Activated CD4-positive, alpha-beta T cell treated with anti-CD3 and anti-CD28 coated beads, Interleukin-2, amount 10 ng/mL, durations not matched to agents 24 days and 14 days (primary cell): ENCODE measurements at regions not wholly inside any gene's neighbourhood (a gene's known extent, or its start where the extent isn't known, plus 50 kb on each side); places are given as distances from the start of the nearest gene placed in this dataset.
A peak's percentile ranks its signal among the peaks of the same experiment; 100 is the strongest.

Experiments
- DNase-seq: peaks from one replicate; pipeline ENCODE4 v3.0.0; 2022
- H3K27ac Mint-ChIP-seq: one replicate; pipeline ENCODE4 v1.8.0; 2022; ENCODE audit warnings: mild to moderate bottlenecking, mixed read lengths
- H3K27me3 Mint-ChIP-seq: one replicate; pipeline ENCODE4 v1.8.0; 2022; ENCODE audit warnings: mixed read lengths
- H3K36me3 Mint-ChIP-seq: one replicate; pipeline ENCODE4 v1.8.0; 2022; ENCODE audit warnings: low read depth, mild to moderate bottlenecking, mixed read lengths
- H3K4me1 Mint-ChIP-seq: one replicate; pipeline ENCODE4 v1.8.0; 2021; ENCODE audit warnings: mixed read lengths
- H3K4me3 Mint-ChIP-seq: one replicate; pipeline ENCODE4 v1.8.0; 2022; ENCODE audit warnings: mild to moderate bottlenecking, moderate library complexity, mixed read lengths
- H3K9me3 Mint-ChIP-seq: one replicate; pipeline ENCODE4 v1.8.0; 2021; ENCODE audit warnings: mixed read lengths
- intact Hi-C: fragments of 100-400 bp; cut with micrococcal nuclease; formaldehyde crosslinking; loops from one replicate; pipeline ENCODE4 v1.15.1; 2023

DNA sequence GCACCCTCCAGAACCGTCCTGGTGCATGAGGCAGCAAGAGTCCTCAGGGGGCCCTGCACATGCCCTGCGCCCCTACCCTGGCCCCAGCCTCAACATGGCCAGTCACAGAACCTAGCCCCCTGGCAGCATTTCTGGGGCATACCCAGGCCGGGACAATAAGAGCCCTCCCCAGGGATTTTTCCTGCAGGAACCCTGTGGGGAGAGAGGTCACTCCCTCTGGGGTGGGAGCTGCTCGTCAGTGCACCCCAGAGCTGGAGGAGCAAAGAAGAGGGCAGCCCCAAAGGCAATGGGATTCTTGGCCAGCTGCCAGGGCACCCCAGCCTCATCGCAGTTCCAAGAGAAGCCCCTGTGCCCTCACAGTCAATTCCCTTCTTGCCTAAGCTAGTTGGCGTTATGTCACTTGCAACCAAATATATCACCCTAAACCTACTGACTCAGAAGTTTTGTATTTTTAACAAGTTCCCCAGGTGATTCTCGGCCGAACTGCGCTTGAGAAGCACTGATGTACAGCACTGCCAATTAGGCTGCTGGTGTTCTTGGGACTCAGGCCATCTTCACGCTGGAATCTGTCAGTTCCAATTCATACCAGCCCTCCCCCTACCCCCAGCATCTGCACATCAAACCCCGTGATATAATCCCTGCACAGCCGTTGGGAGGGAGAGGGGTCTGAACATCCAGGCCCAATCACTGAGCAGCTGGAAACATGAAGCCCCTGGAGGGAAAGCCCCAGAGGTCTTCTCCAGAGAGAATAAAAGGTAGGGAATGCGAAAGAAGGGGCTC is 87.5 kb upstream of the PRR20G start:
- H3K36me3 Mint-ChIP-seq, result no peaks in the 10 kb centered on the region

GRCh38 chr3:127374086-127375010 is 86.5 kb upstream of the PRR20G start:
- H3K36me3 Mint-ChIP-seq, result no peaks in the 10 kb centered on the region
- intact Hi-C loops, result no loop called here
- no peaks in the 10 kb centered on the region for H3K4me1 Mint-ChIP-seq
- DNase-seq, result peak; percentile 71
- H3K9me3 Mint-ChIP-seq, result no peaks in the 10 kb centered on the region
- H3K27me3 Mint-ChIP-seq, result no peaks in the 10 kb centered on the region
- H3K4me3 Mint-ChIP-seq, result no peak overlapping the region
- no peak overlapping the region for H3K27ac Mint-ChIP-seq

More for the DNA sequence above, 87.5 kb upstream of the PRR20G start:
- no peak for DNase-seq
- Mint-ChIP-seq H3K27me3 (no peaks in the 10 kb centered on the region), H3K4me1 (no peaks in the 10 kb centered on the region), H3K9me3 (no peaks in the 10 kb centered on the region), H3K4me3 (no peak overlapping the region), H3K27ac (no peak overlapping the region)
- intact Hi-C loops, result no loop called here

DNA sequence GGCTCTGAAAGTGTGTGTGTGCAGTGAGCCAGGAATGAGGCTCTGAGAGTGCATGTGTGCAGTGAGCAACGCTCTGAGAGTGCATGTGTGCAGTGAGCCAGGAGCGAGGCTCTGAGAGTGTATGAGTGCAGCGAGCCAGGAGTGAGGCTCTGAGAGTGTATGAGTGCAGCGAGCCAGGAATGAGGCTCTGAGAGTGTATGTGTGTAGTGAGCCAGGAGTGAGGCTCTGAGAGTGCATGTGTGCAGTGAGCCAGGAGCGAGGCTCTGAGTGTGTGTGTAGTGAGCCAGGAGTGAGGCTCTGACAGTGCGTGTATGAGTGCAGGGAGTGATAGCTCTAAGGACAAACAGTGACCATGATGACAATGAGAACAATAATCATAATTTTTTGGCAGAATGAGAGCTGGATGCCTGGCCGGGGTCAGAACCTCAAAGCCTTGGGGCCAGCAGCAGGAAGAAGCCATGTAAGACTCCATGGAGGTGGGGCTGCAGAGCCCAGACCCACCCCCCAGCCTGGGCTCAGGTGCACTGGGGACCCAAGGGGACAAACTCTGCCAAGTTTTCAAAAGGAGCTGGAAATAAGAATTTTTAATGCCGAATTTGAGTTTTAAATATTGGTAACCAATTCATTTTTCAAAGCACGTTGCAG is 85.7 kb upstream of the PRR20G start:
- H3K27ac Mint-ChIP-seq, result no peak overlapping the region
- no peaks in the 10 kb centered on the region for H3K9me3 Mint-ChIP-seq
- no peaks in the 10 kb centered on the region for H3K27me3 Mint-ChIP-seq
- no peaks in the 10 kb centered on the region for H3K4me1 Mint-ChIP-seq
- no peak for DNase-seq
- no peak overlapping the region for H3K4me3 Mint-ChIP-seq
- H3K36me3 Mint-ChIP-seq, result no peaks in the 10 kb centered on the region
- intact Hi-C loops, result no loop called here

DNA sequence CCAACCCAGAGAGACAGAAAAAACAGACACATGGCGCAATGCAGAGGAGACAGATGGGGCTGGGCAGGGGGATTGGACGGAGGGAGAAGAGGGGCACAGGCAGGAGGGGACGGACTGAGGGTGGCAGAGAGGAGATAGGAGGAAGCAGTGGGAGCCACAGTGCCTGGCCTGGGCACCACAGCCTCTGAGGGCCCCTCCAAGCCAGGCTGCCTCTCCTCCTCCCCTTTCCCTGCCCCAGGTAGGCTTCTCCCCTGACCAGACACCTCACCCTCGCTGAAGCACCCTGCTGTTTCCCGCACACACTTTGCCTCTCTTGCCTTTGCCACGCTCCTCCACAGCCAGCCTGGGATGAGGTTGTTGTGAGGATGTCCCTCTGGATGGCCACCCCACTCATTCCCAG is 84.0 kb upstream of the PRR20G start:
- no peaks in the 10 kb centered on the region for H3K4me1 Mint-ChIP-seq
- intact Hi-C loops, result no loop called here
- DNase-seq, result no peak
- no peaks in the 10 kb centered on the region for H3K9me3 Mint-ChIP-seq
- no peak overlapping the region for H3K27ac Mint-ChIP-seq
- H3K36me3 Mint-ChIP-seq, result no peaks in the 10 kb centered on the region
- H3K27me3 Mint-ChIP-seq, result no peaks in the 10 kb centered on the region
- no peak overlapping the region for H3K4me3 Mint-ChIP-seq

DNA sequence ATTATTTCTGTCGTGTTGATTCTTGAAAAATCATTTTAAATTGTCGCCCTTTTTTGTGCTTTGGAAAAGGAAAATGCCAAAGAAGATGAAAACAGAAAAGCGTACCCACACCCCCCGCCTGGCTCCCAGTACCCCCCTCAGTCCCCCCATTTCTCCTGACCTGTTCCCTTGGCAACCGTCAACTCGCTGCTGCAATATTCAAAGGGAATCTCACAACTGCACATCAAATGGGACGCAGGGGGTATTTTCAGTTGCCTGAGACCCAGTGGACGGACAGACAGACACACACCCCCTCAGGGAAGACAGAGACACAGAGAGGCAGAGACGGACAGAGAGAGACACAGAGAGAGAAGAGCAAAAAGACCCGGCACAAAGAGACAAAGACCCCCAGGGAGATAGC is 83.5 kb upstream of the PRR20G start:
- intact Hi-C loops, result no loop called here
- no peaks in the 10 kb centered on the region for H3K27me3 Mint-ChIP-seq

DNA sequence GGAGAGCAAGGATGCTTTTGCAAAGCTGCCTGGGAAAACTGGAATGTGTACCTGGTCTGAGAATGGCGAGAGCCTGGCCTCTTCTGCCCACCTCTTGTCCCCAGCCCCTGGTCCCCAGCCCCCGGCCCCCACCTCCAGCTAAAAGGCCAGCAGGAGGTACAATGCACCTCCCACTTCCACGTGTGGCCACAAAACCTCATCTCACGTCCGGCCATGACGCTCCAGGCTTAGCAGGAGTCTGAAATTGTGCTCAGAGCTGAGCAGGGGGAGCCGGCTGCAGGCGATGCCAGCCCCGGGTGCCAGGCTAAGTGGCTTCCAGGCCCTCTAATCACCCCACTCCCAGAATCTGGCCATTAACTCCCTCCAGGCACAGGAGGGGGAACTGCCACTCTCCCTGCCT is 83.1 kb upstream of the PRR20G start:
- no peaks in the 10 kb centered on the region for H3K36me3 Mint-ChIP-seq
- intact Hi-C loops, result no loop called here
- H3K4me3 Mint-ChIP-seq, result no peak overlapping the region
- DNase-seq, result no peak
- H3K27me3 Mint-ChIP-seq, result peaks cover 3% of the 10 kb centered on the region
- no peaks in the 10 kb centered on the region for H3K4me1 Mint-ChIP-seq
- no peak overlapping the region for H3K27ac Mint-ChIP-seq
- H3K9me3 Mint-ChIP-seq, result no peaks in the 10 kb centered on the region

More for the DNA sequence above, 83.5 kb upstream of the PRR20G start:
- Mint-ChIP-seq H3K4me3 (no peak overlapping the region), H3K4me1 (no peaks in the 10 kb centered on the region), H3K27ac (no peak overlapping the region), H3K9me3 (no peaks in the 10 kb centered on the region), H3K36me3 (no peaks in the 10 kb centered on the region)
- no peak for DNase-seq

- H3K4me1 Mint-ChIP-seq, result no peaks in the 10 kb centered on the region
- no peaks in the 10 kb centered on the region for H3K9me3 Mint-ChIP-seq
- DNase-seq, result no peak
- no peaks in the 10 kb centered on the region for H3K36me3 Mint-ChIP-seq
- peaks cover 4% of the 10 kb centered on the region for H3K27me3 Mint-ChIP-seq
- intact Hi-C loops, result no loop called here
- no peak overlapping the region for H3K27ac Mint-ChIP-seq
- H3K4me3 Mint-ChIP-seq, result no peak overlapping the region
Measured at GRCh38 chr3:127369356-127369935, 81.6 kb upstream of the PRR20G start.

GRCh38 chr3:127368186-127369032 is 80.6 kb upstream of the PRR20G start:
- H3K27me3 Mint-ChIP-seq, result peaks cover 4% of the 10 kb centered on the region
- no peak for DNase-seq

DNA sequence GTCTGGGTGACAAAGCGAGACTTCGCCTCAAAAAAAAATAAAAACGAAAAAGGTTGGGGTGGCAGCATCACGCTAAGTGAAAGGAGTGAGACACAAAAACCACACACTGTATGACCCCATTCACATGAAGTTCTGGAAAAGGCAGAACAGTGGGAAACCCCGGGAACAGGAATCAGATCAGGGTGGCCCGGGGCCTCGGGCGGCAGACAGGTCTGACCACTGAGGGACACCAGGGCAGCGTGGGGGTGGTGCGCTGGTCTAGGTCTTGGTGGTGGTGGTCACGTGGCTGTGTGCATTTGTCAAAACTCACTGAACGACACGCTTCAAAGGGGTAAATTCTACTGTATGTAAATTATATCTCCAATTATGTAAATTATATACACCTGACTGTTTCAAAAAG is 79.7 kb upstream of the PRR20G start:
- no peak for DNase-seq
- H3K4me1 Mint-ChIP-seq, result no peaks in the 10 kb centered on the region
- H3K4me3 Mint-ChIP-seq, result no peak overlapping the region
- no peaks in the 10 kb centered on the region for H3K9me3 Mint-ChIP-seq
- no peak overlapping the region for H3K27ac Mint-ChIP-seq
- no peaks in the 10 kb centered on the region for H3K36me3 Mint-ChIP-seq
- H3K27me3 Mint-ChIP-seq, result peaks cover 4% of the 10 kb centered on the region
- intact Hi-C loops, result no loop called here

More at GRCh38 chr3:127368186-127369032, 80.6 kb upstream of the PRR20G start:
- Mint-ChIP-seq H3K4me1 (no peaks in the 10 kb centered on the region), H3K36me3 (no peaks in the 10 kb centered on the region), H3K9me3 (no peaks in the 10 kb centered on the region), H3K4me3 (no peak overlapping the region), H3K27ac (no peak overlapping the region)
- intact Hi-C loops, result no loop called here

DNA sequence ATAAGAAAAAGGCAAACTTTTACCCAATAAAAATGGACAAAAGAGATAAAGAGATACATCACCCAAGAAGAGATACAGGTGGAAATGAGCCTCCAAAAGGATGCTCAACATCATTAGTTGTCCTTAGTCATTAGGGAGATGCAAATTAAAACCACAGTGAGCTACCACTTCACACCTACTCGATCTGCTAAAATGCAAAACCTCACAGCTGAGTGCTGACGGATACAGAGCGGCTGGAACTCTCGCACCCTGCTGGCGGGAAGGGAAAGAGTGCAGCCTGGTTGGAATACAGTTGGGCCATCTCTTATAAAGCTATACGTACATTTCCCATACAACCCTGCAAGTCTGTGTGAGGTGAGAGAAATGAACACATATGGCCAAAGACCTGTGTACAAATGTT is 78.5 kb upstream of the PRR20G start:
- H3K9me3 Mint-ChIP-seq, result no peaks in the 10 kb centered on the region
- no peak overlapping the region for H3K4me3 Mint-ChIP-seq
- H3K36me3 Mint-ChIP-seq, result no peaks in the 10 kb centered on the region
- no peaks in the 10 kb centered on the region for H3K4me1 Mint-ChIP-seq
- no peak for DNase-seq
- H3K27me3 Mint-ChIP-seq, result peaks cover 4% of the 10 kb centered on the region
- H3K27ac Mint-ChIP-seq, result no peak overlapping the region
- intact Hi-C loops, result no loop called here

DNA sequence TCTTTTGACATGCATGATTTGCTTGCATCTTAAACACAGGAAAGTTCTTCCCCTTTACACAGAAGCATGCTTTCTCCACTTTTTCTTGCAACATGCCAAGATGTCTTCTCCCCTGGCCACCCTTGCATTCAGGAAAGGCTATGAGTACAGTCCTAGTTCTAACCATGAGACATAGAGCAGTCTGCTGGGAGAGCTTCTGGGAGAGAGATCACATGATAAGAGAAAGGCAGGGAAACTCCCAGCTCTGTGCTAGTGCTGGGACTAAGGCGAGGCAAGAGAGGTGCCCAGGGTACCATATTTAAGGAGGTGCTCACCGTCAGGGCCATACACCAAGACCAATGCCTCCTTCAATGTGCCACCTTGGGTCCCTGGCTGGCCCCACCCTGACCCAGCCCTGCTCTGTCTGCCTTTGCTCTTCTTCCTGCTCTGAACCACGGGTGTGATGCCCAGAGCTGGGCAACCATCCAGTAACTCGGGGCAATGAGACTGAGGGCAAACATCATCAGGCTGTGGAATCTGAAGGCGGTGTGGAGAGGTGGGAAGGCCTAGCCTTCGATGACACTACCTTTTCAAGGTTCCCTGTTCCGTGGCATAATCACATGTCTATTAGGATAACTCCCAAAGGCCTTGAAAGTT is 77.4 kb upstream of the PRR20G start:
- H3K27me3 Mint-ChIP-seq, result peaks cover 4% of the 10 kb centered on the region
- no peak overlapping the region for H3K4me3 Mint-ChIP-seq
- no peak for DNase-seq
- intact Hi-C loops, result no loop called here
- no peaks in the 10 kb centered on the region for H3K4me1 Mint-ChIP-seq
- H3K9me3 Mint-ChIP-seq, result no peaks in the 10 kb centered on the region
- no peak overlapping the region for H3K27ac Mint-ChIP-seq
- H3K36me3 Mint-ChIP-seq, result no peaks in the 10 kb centered on the region

GRCh38 chr3:127363891-127364290 is 76.0 kb upstream of the PRR20G start:
- Mint-ChIP-seq H3K4me3 (no peak overlapping the region), H3K27me3 (peaks cover 4% of the 10 kb centered on the region), H3K9me3 (no peaks in the 10 kb centered on the region), H3K4me1 (no peaks in the 10 kb centered on the region), H3K27ac (no peak overlapping the region), H3K36me3 (no peaks in the 10 kb centered on the region)
- intact Hi-C loops, result no loop called here
- no peak for DNase-seq

DNA sequence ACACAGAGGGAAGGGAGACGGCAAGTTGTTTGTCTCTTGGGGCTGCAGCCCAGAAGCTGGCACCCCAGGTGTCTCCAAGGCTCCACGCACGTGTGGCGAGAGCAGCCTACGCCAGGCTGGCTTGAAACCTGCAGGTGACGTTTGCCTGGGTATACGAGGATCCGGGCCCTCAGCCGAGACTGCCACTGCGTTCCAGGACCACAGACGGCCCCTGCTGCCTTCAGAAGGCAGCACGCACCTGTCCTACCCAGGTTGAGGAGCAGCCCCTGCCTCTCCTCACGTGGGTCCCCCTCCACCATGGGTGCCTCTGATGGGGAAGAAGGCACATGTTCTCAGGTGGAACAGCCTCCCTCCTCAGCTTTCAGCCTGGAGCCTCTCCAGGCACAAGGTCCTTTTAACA is 75.3 kb upstream of the PRR20G start:
- DNase-seq, result no peak
- intact Hi-C loops, result no loop called here
- H3K4me3 Mint-ChIP-seq, result no peak overlapping the region
- no peak overlapping the region for H3K27ac Mint-ChIP-seq
- no peaks in the 10 kb centered on the region for H3K4me1 Mint-ChIP-seq
- H3K36me3 Mint-ChIP-seq, result no peaks in the 10 kb centered on the region
- peaks cover 4% of the 10 kb centered on the region for H3K27me3 Mint-ChIP-seq
- H3K9me3 Mint-ChIP-seq, result no peaks in the 10 kb centered on the region
